ENCODE measurements at regions not wholly inside any gene's neighbourhood (a gene's known extent, or its start where the extent isn't known, plus 50 kb on each side); places are given as distances from the start of the nearest gene placed in this dataset.

- TF ChIP-seq CTCF (conservative IDR thresholded peaks at IDR 0.05; ENCODE audit: low read length) (no peak), EZH2phosphoT487 (IDR thresholded peaks at IDR 0.05; ENCODE audit: borderline replicate concordance) (no peak)
Measured at GRCh38 chr9:117987945-117988344, 283.7 kb downstream of the TLR4 start.
